Left ventricle myocardium inferior (tissue), 1 donor: ENCODE measurements at regions not wholly inside any gene's neighbourhood (a gene's known extent, or its start where the extent isn't known, plus 50 kb on each side); places are given as distances from the start of the nearest gene placed in this dataset.

Experiments used
- DNase-seq: peaks from one replicate; pipeline ENCODE4 v3.0.0-alpha.2; 2020
- H3K27ac ChIP-seq: fragments of 200-600 bp; replicated peaks from 2 replicates; pipeline ENCODE4 v1.8.0; 2021
- H3K27me3 ChIP-seq: fragments of 200-600 bp; 2 replicates; pipeline ENCODE4 v1.8.0; 2021; ENCODE audit warnings: low read depth
- H3K36me3 ChIP-seq: fragments of 200-600 bp; 2 replicates; pipeline ENCODE4 v1.8.0; 2021
- H3K4me1 ChIP-seq: fragments of 200-600 bp; 2 replicates; pipeline ENCODE4 v1.8.0; 2021
- H3K4me3 ChIP-seq: fragments of 200-600 bp; 2 replicates; pipeline ENCODE4 v1.8.0; 2021; ENCODE audit warnings: mild to moderate bottlenecking, moderate library complexity
- H3K9me3 ChIP-seq: fragments of 200-600 bp; replicated peaks from 2 replicates; pipeline ENCODE4 v1.8.0; 2021
- CTCF ChIP-seq: fragments of 200-600 bp; IDR thresholded peaks from 2 replicates; pipeline ENCODE4 v1.8.0; 2021; ENCODE audit warnings: antibody characterized with exemption, mild to moderate bottlenecking, borderline replicate concordance
- intact Hi-C: fragments of 100-400 bp; cut with micrococcal nuclease; formaldehyde crosslinking; loops from one replicate; pipeline ENCODE4 v1.11.0; 2022
- donor health status: DM: no; HTN: yes; CAD: no; lungs with severe emphysema.

GRCh38 chr15:36133742-36134141 is 445.7 kb upstream of the CDIN1 start:
- Histone ChIP-seq H3K9me3 (no peaks in the 10 kb centered on the region), H3K4me3 (no peak overlapping the region), H3K27ac (no peak overlapping the region), H3K36me3 (no peaks in the 10 kb centered on the region), H3K4me1 (no peaks in the 10 kb centered on the region), H3K27me3 (no peaks in the 10 kb centered on the region)
- no peak for DNase-seq
- no peak for TF ChIP-seq CTCF
- intact Hi-C loops = no loop called here

- no peaks in the 10 kb centered on the region for H3K36me3 ChIP-seq
- H3K27ac ChIP-seq = no peak overlapping the region
- intact Hi-C loops = no loop called here
- H3K9me3 ChIP-seq = peaks cover 9% of the 10 kb centered on the region
- H3K4me1 ChIP-seq = no peaks in the 10 kb centered on the region
- no peak for TF ChIP-seq CTCF
- no peak overlapping the region for H3K4me3 ChIP-seq
- DNase-seq = no peak
- no peaks in the 10 kb centered on the region for H3K27me3 ChIP-seq
Measured at GRCh38 chr15:36136049-36136448, 443.4 kb upstream of the CDIN1 start.

- no peaks in the 10 kb centered on the region for H3K4me1 ChIP-seq
- H3K36me3 ChIP-seq = no peaks in the 10 kb centered on the region
- no peak for TF ChIP-seq CTCF
- H3K27ac ChIP-seq = no peak overlapping the region
- DNase-seq = no peak
- intact Hi-C loops = no loop called here
- no peak overlapping the region for H3K4me3 ChIP-seq
- peaks cover 19% of the 10 kb centered on the region for H3K9me3 ChIP-seq
- H3K27me3 ChIP-seq = no peaks in the 10 kb centered on the region
Measured at GRCh38 chr15:36152936-36153335, 426.5 kb upstream of the CDIN1 start.

- no peaks in the 10 kb centered on the region for H3K36me3 ChIP-seq
- H3K9me3 ChIP-seq = no peaks in the 10 kb centered on the region
- peak overlapping the region; percentile 54 for H3K27ac ChIP-seq
- no peak overlapping the region for H3K4me3 ChIP-seq
- H3K27me3 ChIP-seq = no peaks in the 10 kb centered on the region
- no peaks in the 10 kb centered on the region for H3K4me1 ChIP-seq
- intact Hi-C loops = no loop called here
- no peak for TF ChIP-seq CTCF
- DNase-seq = peak; percentile 45
Measured at GRCh38 chr15:36156879-36157427, 422.5 kb upstream of the CDIN1 start.

- Histone ChIP-seq H3K9me3 (peaks cover 7% of the 10 kb centered on the region), H3K27me3 (no peaks in the 10 kb centered on the region), H3K4me3 (no peak overlapping the region), H3K4me1 (no peaks in the 10 kb centered on the region), H3K27ac (no peak overlapping the region), H3K36me3 (no peaks in the 10 kb centered on the region)
- no peak for TF ChIP-seq CTCF
- DNase-seq = no peak
- intact Hi-C loops = no loop called here
Measured at GRCh38 chr15:36160351-36160750, 419.1 kb upstream of the CDIN1 start.

GRCh38 chr15:36161108-36161507 is 418.3 kb upstream of the CDIN1 start:
- TF ChIP-seq CTCF = no peak
- no peak overlapping the region for H3K4me3 ChIP-seq
- no peak overlapping the region for H3K27ac ChIP-seq
- no peaks in the 10 kb centered on the region for H3K4me1 ChIP-seq
- peaks cover 7% of the 10 kb centered on the region for H3K9me3 ChIP-seq
- no peak for DNase-seq
- intact Hi-C loops = no loop called here
- no peaks in the 10 kb centered on the region for H3K27me3 ChIP-seq
- no peaks in the 10 kb centered on the region for H3K36me3 ChIP-seq
